Activated CD4-positive, CD25-positive, alpha-beta regulatory T cell (primary cell): ENCODE measurements at regions not wholly inside any gene's neighbourhood (a gene's known extent, or its start where the extent isn't known, plus 50 kb on each side); places are given as distances from the start of the nearest gene placed in this dataset.
A peak's percentile ranks its signal among the peaks of the same experiment; 100 is the strongest.
"Not testable (repeated sequence)": the region's sequence is repeated elsewhere in the genome, so short reads cannot be mapped to it uniquely, and the experiment has no call there.

Source experiments
- DNase-seq, 4 experiments: peaks; one replicate each; lab custom pipeline; 2025; lab: John Stamatoyannopoulos, UW

DNA sequence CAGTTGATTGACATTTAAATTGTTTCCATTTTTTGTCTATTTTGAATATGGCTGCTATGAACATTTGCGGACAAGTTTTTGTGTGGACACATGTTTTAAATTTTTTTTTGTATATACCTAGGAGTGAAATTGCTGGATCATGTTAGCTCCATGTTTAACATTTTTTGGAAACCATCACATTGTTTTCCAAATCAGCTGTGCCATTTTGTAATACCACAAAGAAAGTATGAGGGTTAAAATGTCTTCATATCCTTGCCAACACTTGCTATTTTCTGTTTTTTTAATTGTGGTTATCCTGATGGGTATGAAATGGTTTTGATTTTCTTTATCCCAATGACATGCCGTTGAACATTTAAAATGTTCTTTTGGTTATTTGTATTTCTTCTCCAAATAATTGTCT is 52.1 kb downstream of the CARTPT start:
- DNase-seq = no peak

- DNase-seq = no peak
Measured at GRCh38 chr5:71778678-71779276, 59.7 kb downstream of the CARTPT start.

DNA sequence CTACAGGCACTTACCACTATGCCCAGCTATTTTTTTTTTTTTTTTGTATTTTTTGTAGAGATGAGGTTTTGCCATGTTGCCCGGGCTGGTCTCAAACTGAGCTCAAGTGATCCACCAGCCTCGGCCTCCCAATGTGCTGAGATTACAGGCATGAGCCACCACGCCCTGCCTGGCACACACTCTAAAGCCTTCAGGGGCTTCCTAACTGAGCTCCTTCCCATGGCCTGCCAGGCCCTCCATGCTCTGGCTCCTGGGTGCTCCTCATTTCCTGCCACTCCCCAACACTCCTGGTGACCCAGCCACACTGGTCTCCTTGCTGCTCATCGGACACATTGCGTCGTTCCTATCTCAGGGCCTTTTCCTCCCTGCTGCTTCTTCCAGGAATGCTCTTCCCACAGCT is 61.5 kb downstream of the CARTPT start:
- no peak for DNase-seq

DNA sequence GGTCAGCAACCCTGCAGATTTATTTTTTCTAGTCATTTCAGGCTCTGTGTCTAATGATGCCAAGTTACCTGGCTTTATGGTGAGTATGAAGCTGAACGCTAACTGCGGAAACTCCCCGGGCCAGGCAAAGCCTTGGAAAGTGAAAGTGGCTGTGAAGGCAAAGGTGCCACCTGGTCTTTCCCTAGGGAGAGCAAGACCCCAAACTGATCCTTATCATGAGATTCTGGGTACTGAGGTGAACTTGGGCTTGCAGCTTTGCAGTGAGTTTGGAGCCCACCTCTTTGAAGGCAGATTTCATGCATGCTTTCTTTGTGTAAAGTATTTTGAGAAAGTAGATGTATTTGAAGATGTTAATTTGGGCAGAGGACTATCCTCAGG is 63.3 kb downstream of the CARTPT start:
- DNase-seq = no peak

DNA sequence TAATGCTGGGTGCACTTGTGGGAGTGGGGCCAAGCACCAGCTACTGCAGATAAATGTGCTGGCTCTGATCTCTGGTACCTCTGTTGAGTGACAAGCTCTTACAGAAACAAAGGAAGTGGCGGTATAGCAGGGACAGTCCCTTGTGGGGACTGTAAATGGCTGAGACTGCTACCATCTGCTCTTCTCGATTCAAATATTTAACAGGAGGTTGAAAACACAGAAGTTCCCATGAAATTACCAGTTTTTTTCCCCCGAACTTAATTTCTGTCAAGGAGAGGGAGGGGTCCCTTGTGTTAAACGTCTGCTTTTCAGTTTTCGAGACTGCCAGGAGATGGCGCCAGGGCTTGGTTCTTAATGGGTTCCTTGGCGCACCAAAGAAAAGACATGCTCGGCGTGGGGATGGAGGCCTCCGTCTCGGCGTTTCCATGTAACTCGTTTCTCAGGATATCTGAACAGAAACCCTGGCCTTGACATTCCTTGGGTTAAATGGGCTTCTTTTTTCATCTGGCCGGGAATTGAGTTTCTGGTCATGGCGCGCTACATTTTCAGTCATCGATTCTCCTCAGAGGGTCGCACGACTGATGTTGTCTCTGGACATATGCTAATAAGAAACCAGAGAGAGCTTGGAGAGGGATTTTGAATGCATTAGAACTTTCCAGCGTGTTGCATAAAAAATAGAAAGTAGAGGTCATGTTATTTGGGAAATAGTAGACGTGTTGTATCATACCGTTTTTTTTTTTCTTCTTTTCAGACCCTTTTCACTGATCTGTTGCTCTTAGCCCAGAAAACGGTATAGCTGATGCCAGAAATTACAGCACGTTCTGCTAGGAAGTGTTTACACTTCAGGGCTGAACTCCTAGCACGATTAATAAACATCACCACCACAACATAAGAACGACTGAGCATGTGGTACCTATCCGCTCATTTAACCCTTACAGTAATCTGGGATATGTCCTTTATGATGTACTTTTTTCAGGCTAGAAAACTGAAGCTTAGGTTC is 64.0 kb downstream of the CARTPT start:
- peak in 2 of 4 experiments; percentile 5 to 41 for DNase-seq

GRCh38 chr5:71783891-71784290 is 64.8 kb downstream of the CARTPT start:
- no peak for DNase-seq

GRCh38 chr5:71786337-71787055 is 67.4 kb downstream of the CARTPT start:
- DNase-seq = no peak

GRCh38 chr5:71788794-71789193 is 69.7 kb downstream of the CARTPT start:
- DNase-seq = no peak

- DNase-seq = no peak
Measured at GRCh38 chr5:71789746-71790145, 70.7 kb downstream of the CARTPT start.

DNA sequence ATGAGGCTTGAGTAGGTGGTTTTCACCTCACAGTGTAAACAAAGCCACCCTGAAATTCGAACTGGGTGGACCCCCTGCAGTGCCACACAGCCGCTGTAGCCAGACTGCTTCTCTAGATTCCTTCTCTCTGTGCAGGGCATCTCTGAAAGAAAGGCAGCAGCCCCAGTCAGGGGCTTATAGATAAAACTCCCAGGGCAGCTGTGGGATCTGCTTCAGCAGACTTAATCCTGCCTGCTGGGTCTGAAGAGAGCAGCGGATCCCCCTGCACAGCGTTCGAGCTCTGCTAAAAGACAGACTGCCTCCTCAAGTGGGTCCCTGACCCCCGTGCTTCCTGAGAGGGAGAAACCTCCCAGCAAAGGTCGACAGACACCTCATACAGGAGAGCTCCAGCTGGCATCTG is 71.4 kb downstream of the CARTPT start:
- DNase-seq = no peak

DNA sequence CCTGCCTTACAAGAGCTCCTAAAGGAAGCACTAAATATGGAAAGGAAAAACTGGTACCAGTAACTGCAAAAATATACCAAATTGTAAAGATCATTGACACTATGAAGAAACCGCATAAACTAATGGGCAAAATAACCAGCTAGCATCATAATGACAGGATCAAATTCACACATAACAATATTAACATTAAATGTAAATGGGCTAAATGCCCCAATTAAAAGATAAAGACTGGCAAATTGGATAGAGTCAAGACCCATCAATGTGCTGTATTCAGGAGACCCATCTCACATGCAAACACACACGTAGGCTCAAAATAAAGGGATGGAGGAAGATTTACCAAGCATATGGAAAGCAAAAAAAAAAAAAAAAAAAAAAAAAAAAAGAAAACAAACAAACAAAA is 73.0 kb downstream of the CARTPT start:
- not testable (repeated sequence) for DNase-seq

GRCh38 chr5:71794061-71794695 is 75.1 kb downstream of the CARTPT start:
- no peak for DNase-seq

- no peak for DNase-seq
Measured at GRCh38 chr5:71802673-71803072, 83.6 kb downstream of the CARTPT start.

GRCh38 chr5:71806711-71807110 is 87.6 kb downstream of the CARTPT start:
- no peak for DNase-seq

GRCh38 chr5:71807909-71808308 is 88.8 kb downstream of the CARTPT start:
- DNase-seq = no peak

DNA sequence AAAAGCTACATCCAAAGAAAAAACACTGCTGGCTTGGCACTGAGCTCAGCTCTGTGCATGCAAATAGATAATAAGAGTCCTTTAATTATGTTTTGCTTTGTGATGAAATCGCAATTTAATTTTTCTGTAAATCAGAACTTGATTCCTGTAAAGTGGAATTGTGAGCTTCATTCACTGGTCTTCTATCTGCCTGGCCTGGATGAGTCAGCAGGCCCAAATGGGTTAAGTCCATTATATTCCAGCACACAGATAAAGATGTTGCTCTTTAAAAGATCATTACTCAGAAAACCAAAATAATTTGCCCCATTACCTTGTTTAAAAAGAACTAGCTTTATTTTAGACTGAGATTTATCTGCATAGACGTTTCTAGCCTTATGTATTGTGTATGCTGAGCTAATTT is 90.4 kb downstream of the CARTPT start:
- DNase-seq = no peak

DNA sequence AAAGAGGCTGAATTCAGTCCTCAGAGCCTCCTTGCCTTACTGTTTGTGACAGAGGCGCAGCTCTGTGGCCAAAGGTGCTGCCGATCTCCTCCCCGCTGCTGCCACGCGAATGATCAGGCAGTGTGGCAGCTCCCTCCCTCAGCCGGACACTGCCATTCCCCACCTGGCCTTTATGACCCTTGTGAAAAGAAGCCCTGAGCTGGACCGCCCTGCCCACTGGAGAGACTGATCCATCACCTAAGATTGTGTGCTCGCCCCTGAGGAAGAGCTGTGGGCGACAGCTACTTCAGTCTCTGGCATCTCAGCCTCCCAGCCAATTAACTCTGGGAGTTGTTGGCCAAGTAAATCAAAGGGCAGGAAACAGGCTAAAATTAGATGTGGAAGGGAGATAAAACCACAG is 90.9 kb downstream of the CARTPT start:
- no peak for DNase-seq

DNA sequence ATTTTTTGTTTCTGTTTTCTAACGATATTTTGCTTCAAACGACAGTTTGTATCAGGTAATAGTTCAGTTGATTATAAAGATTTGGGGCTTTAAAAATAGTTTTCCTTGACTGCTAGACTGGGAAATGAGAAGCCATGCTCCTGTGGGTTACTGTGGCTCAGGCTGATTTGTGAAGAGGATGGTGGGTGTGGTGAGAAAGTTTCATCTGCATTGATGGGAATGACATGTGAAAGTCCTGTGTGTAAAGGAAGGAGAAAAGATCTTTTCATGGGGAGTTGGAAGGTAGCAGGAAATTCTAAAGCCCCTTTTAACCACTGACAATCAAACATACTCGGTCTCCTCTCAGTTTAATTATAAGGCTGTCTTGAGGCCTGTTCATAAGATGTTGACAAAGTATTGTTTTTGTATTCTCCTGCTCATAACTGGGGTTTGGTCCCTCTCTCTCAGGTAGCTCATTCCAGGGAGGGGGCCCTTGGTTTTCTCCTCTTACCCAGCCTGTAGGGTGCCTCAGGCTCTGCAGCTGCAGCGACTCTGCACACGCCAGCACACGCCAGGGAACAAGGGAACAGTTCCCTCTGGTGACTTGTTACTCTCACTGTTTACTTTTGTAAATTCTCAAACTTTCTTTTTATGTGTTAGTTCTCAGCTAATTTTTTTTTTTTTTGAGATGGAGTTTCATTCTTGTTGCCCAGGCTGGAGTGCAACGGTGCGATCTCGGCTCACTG is 91.6 kb downstream of the CARTPT start:
- DNase-seq = no peak

GRCh38 chr5:71811779-71812178 is 92.7 kb downstream of the CARTPT start:
- DNase-seq = no peak

DNA sequence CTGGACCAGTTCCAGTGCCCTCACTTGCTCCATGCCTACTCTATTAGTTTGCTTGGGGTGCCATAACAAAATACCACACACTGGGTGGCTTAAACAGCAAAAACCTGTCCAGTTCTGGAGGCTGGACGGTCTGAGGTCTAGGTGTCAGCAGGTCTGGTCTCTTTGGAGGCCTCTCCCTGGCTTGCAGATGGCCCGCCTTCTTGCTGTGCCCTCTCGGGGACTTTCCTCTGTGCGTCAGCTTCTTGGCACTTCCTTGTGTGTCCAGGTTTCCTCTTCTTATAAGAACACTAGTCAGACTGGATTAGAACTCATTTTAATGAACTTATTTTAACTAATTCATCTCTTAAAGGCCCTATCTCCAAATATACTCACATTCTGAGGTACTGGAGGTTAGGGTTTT is 97.2 kb downstream of the CARTPT start:
- no peak for DNase-seq

- no peak for DNase-seq
Measured at GRCh38 chr5:71817891-71818290, 98.8 kb downstream of the CARTPT start.

DNA sequence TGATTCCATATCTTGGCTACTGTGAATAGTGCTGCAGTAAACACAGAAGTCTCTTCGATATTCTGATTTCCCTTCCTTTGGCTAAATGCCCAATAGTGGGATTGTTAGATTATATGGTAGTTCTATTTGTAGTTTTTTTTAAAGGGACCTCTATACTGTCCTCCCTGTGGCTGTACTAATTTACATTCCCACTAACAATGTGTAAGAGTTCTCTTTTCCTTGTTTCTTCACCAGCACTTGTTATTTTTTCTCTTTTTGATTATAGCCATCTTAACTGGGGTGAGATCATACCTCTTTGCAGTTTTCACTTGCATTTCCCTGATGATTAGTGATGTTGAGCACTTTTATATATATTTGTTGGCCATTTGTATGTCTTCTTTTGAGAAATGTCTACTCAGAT is 102.0 kb downstream of the CARTPT start:
- no peak for DNase-seq
